Cardiac muscle cell (in vitro differentiated cells and primary cell): ENCODE measurements at regions not wholly inside any gene's neighbourhood (a gene's known extent, or its start where the extent isn't known, plus 50 kb on each side); places are given as distances from the start of the nearest gene placed in this dataset.

Experiments
- DNase-seq, 2 donors: peaks; one replicate each; pipeline versions ENCODE4 v3.0.0 to v3.0.0-alpha.2; 2010 to 2017; ENCODE audit warnings: low read depth in 1 of 2, low spot score in 1 of 2
- H3K27ac ChIP-seq: fragments of 200-600 bp; sonication (generic); 2 replicates; pipeline ENCODE4 v1.5.1; 2016
- H3K27me3 ChIP-seq: fragments of 200-600 bp; sonication (generic); 2 replicates; pipeline ENCODE4 v1.6.0; 2016; ENCODE audit warnings: control low read depth
- H3K36me3 ChIP-seq: fragments of 200-600 bp; sonication (generic); 2 replicates; pipeline ENCODE4 v1.5.1; 2016; ENCODE audit warnings: control low read depth
- H3K4me1 ChIP-seq: fragments of 200-600 bp; sonication (generic); 2 replicates; pipeline ENCODE4 v1.8.1; 2017; ENCODE audit warnings: low read depth, mild to moderate bottlenecking, mixed run types
- H3K4me3 ChIP-seq: fragments of 200-600 bp; sonication (generic); 2 replicates; pipeline ENCODE4 v1.5.1; 2016; ENCODE audit warnings: mild to moderate bottlenecking
- H3K9me3 ChIP-seq: fragments of 200-600 bp; sonication (generic); 2 replicates; pipeline ENCODE4 v1.5.1; 2017; ENCODE audit warnings: low read depth, mild to moderate bottlenecking, control low read depth
- TF ChIP-seq, protein P1 (sequence below): IDR thresholded peaks from 2 replicates; pipeline ENCODE4 v1.5.1; 2012; ENCODE audit warnings: low read depth, mild to moderate bottlenecking, low read length

GRCh38 chr15:93362821-93363220, 273.8 kb upstream of the RGMA start:
- H3K4me1 ChIP-seq = no peaks in the 10 kb centered on the region
- DNase-seq = no peak
- no peaks in the 10 kb centered on the region for H3K9me3 ChIP-seq
- H3K27me3 ChIP-seq = peaks cover 30% of the 10 kb centered on the region
- H3K27ac ChIP-seq = no peak overlapping the region
- no peak overlapping the region for H3K4me3 ChIP-seq
- H3K36me3 ChIP-seq = no peaks in the 10 kb centered on the region
- TF ChIP-seq, protein P1, sequence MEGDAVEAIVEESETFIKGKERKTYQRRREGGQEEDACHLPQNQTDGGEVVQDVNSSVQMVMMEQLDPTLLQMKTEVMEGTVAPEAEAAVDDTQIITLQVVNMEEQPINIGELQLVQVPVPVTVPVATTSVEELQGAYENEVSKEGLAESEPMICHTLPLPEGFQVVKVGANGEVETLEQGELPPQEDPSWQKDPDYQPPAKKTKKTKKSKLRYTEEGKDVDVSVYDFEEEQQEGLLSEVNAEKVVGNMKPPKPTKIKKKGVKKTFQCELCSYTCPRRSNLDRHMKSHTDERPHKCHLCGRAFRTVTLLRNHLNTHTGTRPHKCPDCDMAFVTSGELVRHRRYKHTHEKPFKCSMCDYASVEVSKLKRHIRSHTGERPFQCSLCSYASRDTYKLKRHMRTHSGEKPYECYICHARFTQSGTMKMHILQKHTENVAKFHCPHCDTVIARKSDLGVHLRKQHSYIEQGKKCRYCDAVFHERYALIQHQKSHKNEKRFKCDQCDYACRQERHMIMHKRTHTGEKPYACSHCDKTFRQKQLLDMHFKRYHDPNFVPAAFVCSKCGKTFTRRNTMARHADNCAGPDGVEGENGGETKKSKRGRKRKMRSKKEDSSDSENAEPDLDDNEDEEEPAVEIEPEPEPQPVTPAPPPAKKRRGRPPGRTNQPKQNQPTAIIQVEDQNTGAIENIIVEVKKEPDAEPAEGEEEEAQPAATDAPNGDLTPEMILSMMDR = no peak

DNA sequence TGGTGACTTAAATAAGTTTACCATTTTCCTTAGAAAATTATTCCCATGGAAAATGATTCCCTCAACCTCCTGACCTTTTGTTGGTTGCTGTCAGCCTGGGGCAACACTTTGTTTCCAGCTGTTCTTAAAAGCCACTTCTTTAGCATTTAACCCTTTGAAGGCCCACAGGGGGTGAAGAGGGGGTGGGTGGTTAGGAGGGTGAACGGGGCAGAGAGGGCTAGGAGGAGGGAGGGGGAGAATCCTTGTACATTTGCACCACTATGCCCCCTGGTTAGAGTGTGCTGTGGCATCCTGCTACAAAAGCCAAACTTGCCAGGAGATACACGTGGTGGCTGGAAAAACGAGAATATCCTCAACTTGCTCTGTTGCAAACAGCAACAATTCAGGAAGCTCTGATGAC, 273.2 kb upstream of the RGMA start:
- H3K4me1 ChIP-seq = no peaks in the 10 kb centered on the region
- TF ChIP-seq, protein P1 = no peak
- DNase-seq = no peak

GRCh38 chr15:93361703-93362102, 272.7 kb upstream of the RGMA start:
- Histone ChIP-seq H3K27ac (no peak overlapping the region), H3K27me3 (peaks cover 30% of the 10 kb centered on the region), H3K4me1 (no peaks in the 10 kb centered on the region), H3K36me3 (no peaks in the 10 kb centered on the region), H3K4me3 (no peak overlapping the region), H3K9me3 (no peaks in the 10 kb centered on the region)
- TF ChIP-seq, protein P1 = no peak
- DNase-seq = no peak

More for the DNA sequence above, 273.2 kb upstream of the RGMA start:
- H3K9me3 ChIP-seq = no peaks in the 10 kb centered on the region
- no peaks in the 10 kb centered on the region for H3K36me3 ChIP-seq
- H3K4me3 ChIP-seq = no peak overlapping the region
- no peak overlapping the region for H3K27ac ChIP-seq
- H3K27me3 ChIP-seq = peaks cover 30% of the 10 kb centered on the region

DNA sequence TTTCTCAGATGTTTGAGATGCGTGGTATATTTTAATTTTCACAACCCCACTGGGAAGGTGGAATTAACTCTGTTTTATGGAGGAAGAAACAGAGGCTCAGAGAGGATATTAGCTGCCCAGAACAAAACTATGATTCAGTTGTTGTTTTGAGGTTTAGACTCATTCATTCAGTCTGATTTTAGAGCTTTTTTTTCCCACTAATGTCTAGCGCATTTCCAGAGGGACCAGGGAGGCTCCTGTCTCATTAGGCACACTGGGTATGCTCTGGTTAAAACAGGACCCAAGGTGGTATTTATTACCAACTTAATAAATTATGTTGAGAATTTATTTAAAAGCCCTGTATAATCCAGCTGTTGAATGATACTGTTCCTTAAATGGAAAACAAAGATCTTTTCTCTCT, 272.0 kb upstream of the RGMA start:
- Histone ChIP-seq H3K4me1 (no peaks in the 10 kb centered on the region), H3K27ac (no peak overlapping the region), H3K4me3 (no peak overlapping the region), H3K27me3 (peaks cover 30% of the 10 kb centered on the region), H3K9me3 (no peaks in the 10 kb centered on the region), H3K36me3 (no peaks in the 10 kb centered on the region)
- TF ChIP-seq, protein P1 = no peak
- DNase-seq = no peak

GRCh38 chr15:93360318-93360717, 271.3 kb upstream of the RGMA start:
- no peak for DNase-seq
- no peaks in the 10 kb centered on the region for H3K4me1 ChIP-seq
- peaks cover 30% of the 10 kb centered on the region for H3K27me3 ChIP-seq
- TF ChIP-seq, protein P1 = no peak
- H3K9me3 ChIP-seq = no peaks in the 10 kb centered on the region
- no peaks in the 10 kb centered on the region for H3K36me3 ChIP-seq
- H3K27ac ChIP-seq = no peak overlapping the region
- H3K4me3 ChIP-seq = no peak overlapping the region
